ENCODE measurements at regions not wholly inside any gene's neighbourhood (a gene's known extent, or its start where the extent isn't known, plus 50 kb on each side); places are given as distances from the start of the nearest gene placed in this dataset.

DNA sequence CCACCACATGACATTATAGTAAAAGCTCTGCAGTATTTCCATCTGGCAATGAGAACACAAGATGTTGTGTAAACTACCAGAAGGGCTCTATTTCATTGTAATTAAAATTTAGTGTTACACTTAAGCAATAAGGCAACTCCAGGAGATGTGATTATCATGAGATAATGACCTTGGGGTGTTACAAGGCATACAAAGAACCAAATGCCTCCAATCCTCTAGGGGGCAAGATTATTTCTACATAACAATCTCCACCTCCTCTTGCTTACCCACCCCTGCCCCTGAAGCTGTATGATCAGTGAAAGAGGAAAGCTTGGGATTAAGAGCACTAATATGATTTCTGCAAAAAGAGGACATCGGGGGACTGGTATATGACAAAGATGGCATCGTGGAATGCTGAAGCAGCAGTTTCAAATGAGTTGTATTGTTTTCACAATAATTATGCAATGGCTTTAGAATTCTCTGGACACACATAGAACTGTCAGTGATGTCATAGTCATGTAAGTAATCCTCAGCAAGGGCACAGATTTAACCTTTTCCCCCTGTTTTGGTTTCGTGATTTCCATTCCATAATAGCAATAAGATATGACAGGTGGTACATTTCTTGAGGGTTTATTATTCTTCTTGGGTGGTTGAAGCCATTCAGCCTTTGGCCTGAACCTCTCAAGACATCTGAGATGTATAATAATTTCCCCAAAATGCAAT lies 295.3 kb downstream of the MZT1 start:
- no peaks in the 10 kb centered on the region for H3K79me1 ChIP-seq (ENCODE audit: low read depth, low read length)
- no peaks in the 10 kb centered on the region for H3K27me3 ChIP-seq (ENCODE audit: control insufficient read depth in 3 of 3, insufficient read depth in 3 of 3, low read depth in 1 of 3, low read length in 3 of 3)
- no peak overlapping the region for H3K4me3 ChIP-seq (ENCODE audit: low read length in 2 of 2)
- no peak overlapping the region for H4K91ac ChIP-seq (ENCODE audit: low read depth, low read length, poor library complexity)
- H3K4me1 ChIP-seq (ENCODE audit: control insufficient read depth in 2 of 2, insufficient read depth in 1 of 2, low read depth in 1 of 2, low read length in 2 of 2) = peaks cover 0 to 2% of the 10 kb centered on the region in 2 donors
- H4K8ac ChIP-seq (ENCODE audit: low read depth, low read length) = no peak overlapping the region
- no peak overlapping the region for H3K9ac ChIP-seq (ENCODE audit: low read depth, low read length, poor library complexity)
- no peak overlapping the region for H3K4me2 ChIP-seq (ENCODE audit: insufficient read depth, low read length, poor library complexity, severe bottlenecking)
- peak overlapping the region; percentile 23 for H2AFZ ChIP-seq (ENCODE audit: low read length)
- H3K27ac ChIP-seq (replicated peaks; ENCODE audit: low read length) = no peak overlapping the region
- DNase-seq (ENCODE audit: low spot score) = no peak
- no peak overlapping the region for H3K23ac ChIP-seq (ENCODE audit: low read depth, low read length, poor library complexity)
- WGBS, 2 donors (ENCODE audit: extremely low coverage in 2 of 2, insufficient read length in 2 of 2, insufficient replicate concordance in 1 of 2) = no CpG with 5 or more reads among the region's 3 CpGs
- no peaks in the 10 kb centered on the region for H3K9me3 ChIP-seq (replicated peaks in 1 of 2; ENCODE audit: control insufficient read depth in 2 of 2, insufficient read depth in 1 of 2, low read depth in 1 of 2, low read length in 2 of 2)
- H3K18ac ChIP-seq (ENCODE audit: low read length) = no peak overlapping the region
- no peak overlapping the region for H2BK15ac ChIP-seq (ENCODE audit: low read length)
- no peak overlapping the region for H2BK5ac ChIP-seq (ENCODE audit: low read length)
- no peak overlapping the region for H2BK120ac ChIP-seq (ENCODE audit: low read depth, low read length)
- H2AK5ac ChIP-seq (ENCODE audit: low read depth, low read length) = no peak overlapping the region
- no peak overlapping the region for H2BK12ac ChIP-seq (ENCODE audit: low read length)
- no peaks in the 10 kb centered on the region for H3K36me3 ChIP-seq (replicated peaks in 1 of 2; ENCODE audit: control insufficient read depth in 2 of 2, insufficient read depth in 2 of 2, low read length in 2 of 2)
- no peak overlapping the region for H3K14ac ChIP-seq (ENCODE audit: low read length)
- H3K4ac ChIP-seq (ENCODE audit: low read length) = no peak overlapping the region

DNA sequence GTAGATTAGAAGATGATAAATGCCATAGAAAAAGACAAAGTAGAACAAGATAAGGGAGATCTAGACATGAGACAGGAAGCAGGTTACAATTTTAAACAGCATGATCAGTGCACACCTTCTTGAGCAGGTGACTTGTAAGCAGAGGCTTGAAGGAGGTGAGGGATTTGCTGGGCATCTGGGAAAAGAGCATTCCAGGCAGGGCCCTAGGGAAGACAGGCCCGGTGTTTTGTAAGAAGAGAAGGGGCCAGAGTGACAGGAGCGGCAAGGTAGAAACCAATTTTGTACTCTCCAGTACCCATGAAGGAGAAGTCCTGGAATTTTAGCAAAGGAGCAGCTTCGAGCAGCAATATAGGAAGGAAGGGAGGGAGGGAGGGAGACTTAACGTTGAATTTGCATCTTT lies 296.5 kb downstream of the MZT1 start:
- no peak overlapping the region for H3K4me3 ChIP-seq (ENCODE audit: low read length in 2 of 2)
- no peak overlapping the region for H2AK5ac ChIP-seq (ENCODE audit: low read depth, low read length)
- H2BK12ac ChIP-seq (ENCODE audit: low read length) = no peak overlapping the region
- H3K4me1 ChIP-seq (ENCODE audit: control insufficient read depth in 2 of 2, insufficient read depth in 1 of 2, low read depth in 1 of 2, low read length in 2 of 2) = peaks cover 0 to 2% of the 10 kb centered on the region in 2 donors
- H3K18ac ChIP-seq (ENCODE audit: low read length) = no peak overlapping the region
- no peaks in the 10 kb centered on the region for H3K9me3 ChIP-seq (replicated peaks in 1 of 2; ENCODE audit: control insufficient read depth in 2 of 2, insufficient read depth in 1 of 2, low read depth in 1 of 2, low read length in 2 of 2)
- no peak overlapping the region for H2BK15ac ChIP-seq (ENCODE audit: low read length)
- no peak overlapping the region for H3K23ac ChIP-seq (ENCODE audit: low read depth, low read length, poor library complexity)
- H2BK120ac ChIP-seq (ENCODE audit: low read depth, low read length) = no peak overlapping the region
- H3K9ac ChIP-seq (ENCODE audit: low read depth, low read length, poor library complexity) = no peak overlapping the region
- no peaks in the 10 kb centered on the region for H3K36me3 ChIP-seq (replicated peaks in 1 of 2; ENCODE audit: control insufficient read depth in 2 of 2, insufficient read depth in 2 of 2, low read length in 2 of 2)
- no peak overlapping the region for H3K4me2 ChIP-seq (ENCODE audit: insufficient read depth, low read length, poor library complexity, severe bottlenecking)
- H2AFZ ChIP-seq (ENCODE audit: low read length) = no peak overlapping the region
- no peaks in the 10 kb centered on the region for H3K27me3 ChIP-seq (ENCODE audit: control insufficient read depth in 3 of 3, insufficient read depth in 3 of 3, low read depth in 1 of 3, low read length in 3 of 3)
- H3K14ac ChIP-seq (ENCODE audit: low read length) = no peak overlapping the region
- no peak for DNase-seq (ENCODE audit: low spot score)
- no peak overlapping the region for H3K27ac ChIP-seq (replicated peaks; ENCODE audit: low read length)
- no peak overlapping the region for H4K91ac ChIP-seq (ENCODE audit: low read depth, low read length, poor library complexity)
- no peak overlapping the region for H3K4ac ChIP-seq (ENCODE audit: low read length)
- H2BK5ac ChIP-seq (ENCODE audit: low read length) = no peak overlapping the region
- H4K8ac ChIP-seq (ENCODE audit: low read depth, low read length) = no peak overlapping the region
- no CpG with 5 or more reads among the region's 4 CpGs for WGBS, 2 donors (ENCODE audit: extremely low coverage in 2 of 2, insufficient read length in 2 of 2, insufficient replicate concordance in 1 of 2)
- H3K79me1 ChIP-seq (ENCODE audit: low read depth, low read length) = no peaks in the 10 kb centered on the region

GRCh38 chr13:72427757-72428528 lies 299.5 kb downstream of the MZT1 start:
- no peaks in the 10 kb centered on the region for H3K27me3 ChIP-seq (ENCODE audit: control insufficient read depth in 3 of 3, insufficient read depth in 3 of 3, low read depth in 1 of 3, low read length in 3 of 3)
- no peaks in the 10 kb centered on the region for H3K9me3 ChIP-seq (replicated peaks in 1 of 2; ENCODE audit: control insufficient read depth in 2 of 2, insufficient read depth in 1 of 2, low read depth in 1 of 2, low read length in 2 of 2)
- no peak overlapping the region for H3K23ac ChIP-seq (ENCODE audit: low read depth, low read length, poor library complexity)
- WGBS, 2 donors (ENCODE audit: extremely low coverage in 2 of 2, insufficient read length in 2 of 2, insufficient replicate concordance in 1 of 2) = no CpG with 5 or more reads among the region's 7 CpGs
- no peak overlapping the region for H2BK12ac ChIP-seq (ENCODE audit: low read length)
- H3K4me3 ChIP-seq (ENCODE audit: low read length in 2 of 2) = no peak overlapping the region
- H3K4me2 ChIP-seq (ENCODE audit: insufficient read depth, low read length, poor library complexity, severe bottlenecking) = no peak overlapping the region
- no peak overlapping the region for H4K91ac ChIP-seq (ENCODE audit: low read depth, low read length, poor library complexity)
- no peak overlapping the region for H2BK120ac ChIP-seq (ENCODE audit: low read depth, low read length)
- no peaks in the 10 kb centered on the region for H3K36me3 ChIP-seq (replicated peaks in 1 of 2; ENCODE audit: control insufficient read depth in 2 of 2, insufficient read depth in 2 of 2, low read length in 2 of 2)
- peaks cover 0 to 2% of the 10 kb centered on the region in 2 donors for H3K4me1 ChIP-seq (ENCODE audit: control insufficient read depth in 2 of 2, insufficient read depth in 1 of 2, low read depth in 1 of 2, low read length in 2 of 2)
- H3K9ac ChIP-seq (ENCODE audit: low read depth, low read length, poor library complexity) = no peak overlapping the region
- H4K8ac ChIP-seq (ENCODE audit: low read depth, low read length) = no peak overlapping the region
- peak overlapping the region; percentile 30 for H2AFZ ChIP-seq (ENCODE audit: low read length)
- no peak overlapping the region for H2AK5ac ChIP-seq (ENCODE audit: low read depth, low read length)
- no peak overlapping the region for H3K14ac ChIP-seq (ENCODE audit: low read length)
- no peak overlapping the region for H3K4ac ChIP-seq (ENCODE audit: low read length)
- H3K27ac ChIP-seq (replicated peaks; ENCODE audit: low read length) = no peak overlapping the region
- H2BK15ac ChIP-seq (ENCODE audit: low read length) = no peak overlapping the region
- H3K79me1 ChIP-seq (ENCODE audit: low read depth, low read length) = no peaks in the 10 kb centered on the region
- DNase-seq (ENCODE audit: low spot score) = no peak
- no peak overlapping the region for H3K18ac ChIP-seq (ENCODE audit: low read length)
- H2BK5ac ChIP-seq (ENCODE audit: low read length) = no peak overlapping the region

DNA sequence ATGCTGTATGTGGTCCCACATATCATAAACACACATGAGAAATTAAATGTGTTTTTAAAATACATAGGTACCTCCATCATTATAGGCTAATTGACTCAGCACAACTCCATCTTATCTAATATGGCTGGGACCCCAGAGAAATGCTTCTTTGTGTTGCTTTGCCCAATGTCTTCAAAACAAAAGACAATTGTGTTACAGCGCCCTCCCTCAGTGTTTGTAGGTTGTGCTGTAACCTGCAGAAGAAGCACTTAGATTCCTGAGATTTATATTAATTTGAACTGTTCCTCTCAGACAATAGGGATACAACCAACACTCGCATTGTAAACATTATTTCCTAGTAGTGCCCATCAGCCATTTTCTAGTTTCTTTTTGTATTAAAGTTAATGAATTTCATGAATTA lies 303.4 kb downstream of the MZT1 start:
- no peak overlapping the region for H2BK5ac ChIP-seq (ENCODE audit: low read length)
- H3K9ac ChIP-seq (ENCODE audit: low read depth, low read length, poor library complexity) = no peak overlapping the region
- no peak overlapping the region for H4K8ac ChIP-seq (ENCODE audit: low read depth, low read length)
- H3K27ac ChIP-seq (replicated peaks; ENCODE audit: low read length) = no peak overlapping the region
- H2AK5ac ChIP-seq (ENCODE audit: low read depth, low read length) = no peak overlapping the region
- DNase-seq (ENCODE audit: low spot score) = no peak
- no peak overlapping the region for H3K4me2 ChIP-seq (ENCODE audit: insufficient read depth, low read length, poor library complexity, severe bottlenecking)
- no peaks in the 10 kb centered on the region for H3K79me1 ChIP-seq (ENCODE audit: low read depth, low read length)
- no CpG with 5 or more reads among the region's 2 CpGs for WGBS, 2 donors (ENCODE audit: extremely low coverage in 2 of 2, insufficient read length in 2 of 2, insufficient replicate concordance in 1 of 2)
- H3K4ac ChIP-seq (ENCODE audit: low read length) = no peak overlapping the region
- no peaks in the 10 kb centered on the region for H3K36me3 ChIP-seq (replicated peaks in 1 of 2; ENCODE audit: control insufficient read depth in 2 of 2, insufficient read depth in 2 of 2, low read length in 2 of 2)
- no peak overlapping the region for H2BK12ac ChIP-seq (ENCODE audit: low read length)
- no peak overlapping the region for H2BK120ac ChIP-seq (ENCODE audit: low read depth, low read length)
- H2AFZ ChIP-seq (ENCODE audit: low read length) = peak overlapping the region; percentile 28
- peaks cover 0 to 2% of the 10 kb centered on the region in 2 donors for H3K4me1 ChIP-seq (ENCODE audit: control insufficient read depth in 2 of 2, insufficient read depth in 1 of 2, low read depth in 1 of 2, low read length in 2 of 2)
- no peak overlapping the region for H3K4me3 ChIP-seq (ENCODE audit: low read length in 2 of 2)
- no peak overlapping the region for H3K18ac ChIP-seq (ENCODE audit: low read length)
- no peak overlapping the region for H3K14ac ChIP-seq (ENCODE audit: low read length)
- no peaks in the 10 kb centered on the region for H3K9me3 ChIP-seq (replicated peaks in 1 of 2; ENCODE audit: control insufficient read depth in 2 of 2, insufficient read depth in 1 of 2, low read depth in 1 of 2, low read length in 2 of 2)
- H3K27me3 ChIP-seq (ENCODE audit: control insufficient read depth in 3 of 3, insufficient read depth in 3 of 3, low read depth in 1 of 3, low read length in 3 of 3) = no peaks in the 10 kb centered on the region
- H4K91ac ChIP-seq (ENCODE audit: low read depth, low read length, poor library complexity) = no peak overlapping the region
- no peak overlapping the region for H2BK15ac ChIP-seq (ENCODE audit: low read length)
- H3K23ac ChIP-seq (ENCODE audit: low read depth, low read length, poor library complexity) = no peak overlapping the region

Data from neuronal stem cell (in vitro differentiated cells).